HG02840 (cell line): ENCODE measurements at regions not wholly inside any gene's neighbourhood (a gene's known extent, or its start where the extent isn't known, plus 50 kb on each side); places are given as distances from the start of the nearest gene placed in this dataset.

Experiments
- ATAC-seq: cut with Tn5 transposase; IDR thresholded peaks from one replicate; pipeline ENCODE4 v1.9.1; 2021; ENCODE audit warnings: mild to moderate bottlenecking, moderate library complexity, moderate number of reproducible peaks; ENCODE audit not compliant: unreplicated experiment, low FRiP score

DNA sequence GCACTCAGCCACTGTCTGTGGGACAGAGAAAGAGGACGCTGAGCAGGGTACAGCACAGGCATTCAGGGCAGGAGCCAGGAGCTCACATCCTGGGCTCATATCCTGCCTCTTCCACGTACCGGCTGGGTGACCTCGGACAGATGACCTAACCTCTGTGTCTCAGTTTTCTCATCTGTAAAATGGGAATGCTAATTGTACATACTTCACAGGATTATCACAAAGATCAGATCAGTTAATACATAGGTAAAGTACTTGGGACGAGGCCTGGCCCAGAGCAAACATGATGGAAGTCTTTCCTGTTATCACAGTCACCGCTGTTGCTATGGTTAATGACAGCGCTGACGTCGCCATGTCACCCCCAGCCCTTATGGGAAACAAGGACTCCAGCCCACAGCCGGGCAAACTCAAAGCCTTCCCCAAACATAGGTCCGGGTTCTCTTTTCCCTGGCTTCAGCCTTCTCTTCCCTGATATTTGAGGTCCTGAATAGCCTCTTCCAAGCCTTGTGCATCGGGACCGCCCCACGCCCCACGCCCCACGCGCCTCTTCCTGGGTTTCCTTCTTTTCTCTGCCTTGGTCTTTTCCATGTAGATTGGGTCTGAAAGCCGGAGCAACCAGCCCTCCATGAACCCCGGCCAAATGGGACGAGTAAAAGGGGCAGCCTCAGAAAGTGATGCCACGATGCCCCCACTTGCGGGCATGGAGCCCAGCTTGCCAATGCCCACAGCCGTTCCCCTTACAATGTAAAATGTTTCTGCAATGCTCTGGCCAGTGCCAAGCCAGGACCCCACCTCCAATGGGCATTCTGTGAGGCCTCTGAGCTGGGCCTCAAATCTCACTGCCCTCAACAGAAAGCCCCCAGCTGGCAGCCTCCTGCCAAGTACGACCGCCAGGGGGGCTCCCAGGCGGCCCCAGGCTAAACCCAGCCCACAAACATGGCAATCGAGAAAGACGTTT lies 125.4 kb downstream of the RFLNA start:
- no peak for ATAC-seq

- no peak for ATAC-seq
Measured at GRCh38 chr12:124419292-124420040, 124.6 kb downstream of the RFLNA start.

DNA sequence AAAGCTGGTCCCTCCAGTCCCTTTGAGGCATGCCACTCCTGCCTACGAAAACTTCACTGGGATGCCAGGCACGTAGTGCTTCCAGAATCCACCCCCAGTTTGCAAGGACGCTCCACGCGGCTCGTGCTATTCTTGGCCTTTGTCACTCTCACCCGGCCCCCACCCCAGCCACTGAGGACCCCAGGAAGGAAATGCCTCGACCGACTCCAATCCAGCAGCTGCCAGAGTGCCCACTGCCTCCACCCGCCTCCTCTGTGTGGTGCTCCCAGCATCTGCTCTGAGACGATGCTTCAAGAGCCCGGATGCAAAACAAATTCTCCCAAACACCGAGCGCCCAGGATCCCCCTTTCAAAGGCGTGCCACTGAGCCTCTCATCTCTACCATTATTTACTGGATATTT lies 123.9 kb downstream of the RFLNA start:
- ATAC-seq = no peak

GRCh38 chr12:124418156-124418555 lies 123.3 kb downstream of the RFLNA start:
- no peak for ATAC-seq

DNA sequence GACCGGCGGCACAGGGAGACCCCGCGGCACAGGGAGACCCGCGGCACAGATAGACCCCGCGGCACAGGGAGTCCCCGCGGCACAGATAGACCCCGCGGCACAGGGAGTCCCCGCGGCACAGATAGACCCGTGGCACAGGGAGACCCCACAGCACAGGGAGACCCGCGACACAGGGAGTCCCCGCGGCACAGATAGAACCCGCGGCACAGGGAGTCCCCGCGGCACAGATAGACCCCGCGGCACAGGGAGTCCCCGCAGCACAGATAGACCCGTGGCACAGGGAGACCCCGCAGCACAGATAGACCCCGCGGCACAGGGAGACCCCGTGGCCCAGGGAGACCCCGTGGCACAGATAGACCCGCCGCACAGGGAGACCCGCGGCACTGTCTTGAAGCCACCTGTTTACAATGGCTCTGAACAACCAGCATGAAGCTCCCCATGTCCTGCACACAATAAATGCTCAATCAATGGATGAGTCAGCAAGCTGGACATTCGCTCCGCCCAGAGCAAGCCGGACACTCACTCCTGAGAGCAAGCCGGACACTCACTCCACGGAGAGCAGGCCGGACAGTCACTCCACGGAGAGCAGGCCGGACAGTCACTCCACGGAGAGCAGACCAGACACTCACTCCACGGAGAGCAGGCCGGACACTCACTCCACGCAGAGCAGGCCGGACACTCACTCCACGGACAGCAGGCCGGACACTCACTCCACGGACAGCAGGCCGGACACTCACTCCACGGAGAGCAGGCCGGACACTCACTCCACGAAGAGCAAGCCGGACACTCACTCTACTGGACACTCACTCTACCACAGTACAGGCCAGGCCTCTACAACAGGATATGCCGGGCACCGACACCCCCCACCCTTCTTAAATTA lies 121.9 kb downstream of the RFLNA start:
- no peak for ATAC-seq

- no peak for ATAC-seq
Measured at GRCh38 chr12:124415064-124415463, 120.2 kb downstream of the RFLNA start.

DNA sequence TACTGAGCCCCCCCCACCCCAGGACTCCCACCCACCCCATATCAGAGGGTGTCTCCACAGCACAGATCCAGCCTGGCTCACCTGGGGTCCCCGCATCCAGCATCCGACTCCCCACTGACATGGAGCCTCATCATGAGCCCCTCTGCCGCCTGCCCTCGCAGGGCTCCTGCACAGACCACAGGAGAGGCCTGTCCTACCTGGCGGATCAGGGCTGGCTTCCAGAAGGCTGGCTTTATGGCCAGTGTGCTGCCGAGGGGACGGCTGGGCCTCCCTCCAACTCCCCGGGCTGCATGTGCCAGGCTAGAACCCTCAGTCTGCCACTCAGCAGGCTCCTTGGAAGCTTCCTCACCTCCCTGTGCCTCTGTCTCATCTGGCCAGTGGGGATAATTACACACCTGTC lies 119.0 kb downstream of the RFLNA start:
- ATAC-seq = no peak

- no peak for ATAC-seq
Measured at GRCh38 chr12:124413401-124413800, 118.5 kb downstream of the RFLNA start.

DNA sequence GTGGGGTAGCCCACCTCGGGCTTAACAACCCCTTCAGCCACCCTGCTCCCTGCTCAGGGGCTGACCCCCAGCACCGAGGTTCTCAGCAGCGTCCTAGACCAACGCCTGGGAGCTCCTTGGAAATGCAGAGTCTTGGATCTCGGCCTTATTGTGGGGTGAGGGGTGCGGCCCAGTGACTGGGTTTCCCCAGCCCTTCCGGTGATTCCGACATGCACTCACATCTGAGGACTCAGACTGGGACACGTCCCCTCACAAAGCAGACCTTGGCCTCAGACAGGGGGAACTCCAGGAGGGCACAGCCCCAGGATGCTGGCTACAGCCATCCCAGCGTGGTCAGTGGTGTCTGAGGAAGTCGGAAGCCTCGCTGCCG lies 117.7 kb downstream of the RFLNA start:
- no peak for ATAC-seq

DNA sequence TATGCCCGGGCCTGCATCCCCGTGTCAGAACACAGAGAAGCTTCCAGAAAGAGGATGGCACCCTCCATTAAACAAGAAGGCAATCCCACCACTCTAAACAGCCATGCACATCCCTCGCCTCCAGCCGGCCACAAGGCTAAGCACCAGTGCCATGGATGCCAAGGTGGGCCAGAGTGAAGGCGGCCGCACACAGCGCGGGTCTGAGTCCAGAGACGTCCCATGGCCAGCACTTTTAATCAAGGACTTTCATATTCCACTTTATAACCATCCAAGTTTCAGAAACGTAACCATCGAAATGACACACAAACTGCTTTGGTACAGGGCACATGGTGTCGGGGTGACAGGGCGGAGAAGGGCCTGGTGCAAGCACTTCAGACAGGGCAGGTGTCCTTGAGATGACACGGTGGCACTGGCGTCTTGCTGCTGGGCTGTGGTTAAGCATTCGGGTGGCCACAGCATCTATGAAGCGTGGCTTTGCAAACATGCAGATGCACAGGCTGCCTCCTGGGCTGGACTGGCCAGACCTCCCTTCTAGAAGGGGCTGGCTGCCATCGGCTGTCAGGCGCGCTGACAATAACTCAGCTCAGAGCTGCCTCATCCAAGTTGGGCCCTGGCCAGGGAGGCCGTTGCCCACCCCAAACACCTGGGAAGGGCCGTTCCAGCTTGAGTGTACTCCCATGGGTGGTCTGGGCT lies 117.2 kb downstream of the RFLNA start:
- ATAC-seq = no peak

GRCh38 chr12:124411281-124411878 lies 116.5 kb downstream of the RFLNA start:
- no peak for ATAC-seq

DNA sequence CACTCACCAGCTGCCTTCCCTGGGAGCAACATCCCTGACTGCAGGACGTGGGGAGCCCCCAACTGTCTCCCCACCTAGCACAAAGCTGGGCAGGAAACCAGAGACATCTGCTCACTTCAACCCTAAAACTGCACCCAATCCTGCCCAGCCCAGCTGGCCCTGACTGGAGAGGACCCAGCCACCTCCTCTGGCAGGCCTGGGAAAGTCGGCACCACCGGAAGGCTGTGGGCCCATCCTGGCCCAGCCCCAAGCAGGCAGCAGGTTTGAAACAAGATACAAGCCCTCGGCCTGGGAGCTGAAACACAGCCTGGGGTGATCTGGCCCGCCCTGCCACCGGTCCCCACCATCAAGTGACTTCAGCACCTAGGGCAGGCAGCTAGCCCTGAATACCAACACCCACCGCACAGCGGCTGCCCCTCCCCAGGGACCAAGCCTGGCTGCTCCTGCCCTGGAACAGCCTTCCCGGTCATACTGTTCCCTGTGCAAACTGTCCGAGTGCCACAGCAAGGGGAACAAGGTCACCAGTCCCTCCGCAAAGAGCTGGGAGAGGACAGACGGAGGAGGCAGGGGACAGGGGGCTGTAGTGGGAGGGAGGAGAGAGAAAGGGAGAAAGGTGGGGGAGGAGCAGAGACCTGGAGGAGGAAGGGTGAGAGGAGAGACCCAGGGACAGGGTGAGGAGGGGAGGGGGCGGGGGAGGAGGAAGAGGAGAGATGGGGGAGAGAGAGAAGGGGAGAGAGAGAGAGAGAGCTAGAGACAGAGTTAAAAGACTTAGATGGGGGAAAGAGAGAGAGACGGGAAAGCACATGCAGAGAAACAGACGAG lies 115.7 kb downstream of the RFLNA start:
- no peak for ATAC-seq

- no peak for ATAC-seq
Measured at GRCh38 chr12:124408822-124409517, 114.1 kb downstream of the RFLNA start.

GRCh38 chr12:124407074-124407473 lies 112.2 kb downstream of the RFLNA start:
- no peak for ATAC-seq

GRCh38 chr12:124406043-124406442 lies 111.2 kb downstream of the RFLNA start:
- no peak for ATAC-seq

- no peak for ATAC-seq
Measured at GRCh38 chr12:124405592-124405991, 110.7 kb downstream of the RFLNA start.

DNA sequence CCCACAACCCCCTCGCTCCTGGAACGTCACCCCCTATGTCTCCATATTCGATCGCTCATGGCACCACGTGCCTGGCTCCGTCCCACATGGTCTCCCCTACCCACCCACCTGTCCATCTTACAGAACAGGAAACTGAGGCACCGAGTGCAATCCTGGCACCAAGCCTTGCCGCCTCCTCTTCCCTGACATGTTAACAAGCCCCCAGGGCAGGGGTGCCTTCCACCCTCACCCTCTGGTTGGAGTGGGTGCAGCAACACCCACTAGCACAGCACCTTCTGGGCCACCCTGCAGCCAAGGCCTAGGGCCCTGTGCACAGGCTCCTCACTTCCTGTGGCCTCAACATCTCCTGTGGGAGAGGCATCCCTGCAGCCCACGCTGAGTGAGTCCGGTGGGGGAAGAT lies 110.3 kb downstream of the RFLNA start:
- ATAC-seq = no peak

DNA sequence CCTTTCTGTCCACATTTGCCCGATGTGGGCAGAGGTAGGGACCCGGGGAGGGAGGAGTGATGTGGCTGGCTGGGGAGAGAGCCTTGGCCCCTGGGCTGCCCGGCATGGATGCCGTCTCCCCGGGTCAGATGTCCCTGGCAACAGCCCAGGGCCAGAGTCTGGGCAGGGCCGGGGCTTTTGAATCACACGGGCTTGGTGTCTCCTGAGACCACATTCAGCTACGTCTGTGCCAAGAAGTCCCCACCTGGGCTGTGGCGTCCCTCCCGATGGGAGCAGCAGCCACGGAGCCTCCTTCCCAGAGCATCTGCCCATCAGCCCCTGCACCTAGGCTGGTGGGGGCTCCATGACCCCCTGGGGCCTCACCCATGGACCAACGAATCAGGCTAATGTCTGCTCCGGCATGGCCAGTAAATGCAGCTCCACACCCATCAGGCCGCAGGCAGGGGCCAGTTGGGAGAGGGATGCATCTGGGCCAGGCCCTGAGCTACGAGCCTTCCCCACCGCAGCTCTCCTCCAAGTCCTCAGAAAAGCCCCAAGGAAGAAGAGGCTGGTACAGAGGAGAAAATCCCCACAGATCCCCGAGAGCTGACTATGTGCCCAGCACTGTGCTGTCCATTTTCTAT lies 109.4 kb downstream of the RFLNA start:
- no peak for ATAC-seq
